OCI-LY7 (cell line): ENCODE measurements at regions not wholly inside any gene's neighbourhood (a gene's known extent, or its start where the extent isn't known, plus 50 kb on each side); places are given as distances from the start of the nearest gene placed in this dataset.

Experiments
- CTCF ChIP-seq: fragments of 200-600 bp; sonication (generic); conservative IDR thresholded peaks from 2 replicates; pipeline ENCODE4 v1.5.1; 2014; ENCODE audit warnings: mild to moderate bottlenecking, antibody characterized with exemption, low read length, moderate library complexity, mixed read lengths
- EZH2phosphoT487 ChIP-seq: fragments of 200-600 bp; sonication (generic); IDR thresholded peaks from 2 replicates; pipeline ENCODE4 v1.6.1; 2018; ENCODE audit warnings: low read depth, borderline replicate concordance, mild to moderate bottlenecking, mixed run types, antibody characterized with exemption, low read length, moderate library complexity, mixed read lengths

GRCh38 chr2:239457586-239458445, 57.0 kb upstream of the HDAC4 start:
- TF ChIP-seq CTCF (no peak), EZH2phosphoT487 (no peak)
